T-helper 1 cell treated with Interleukin-12 subunit alpha and Interleukin-12 subunit beta and Interleukin-4 antibody, amounts not matched to agents 30 ng/mL and 1 ng/mL, for 36 hours (primary cell): ENCODE measurements at regions not wholly inside any gene's neighbourhood (a gene's known extent, or its start where the extent isn't known, plus 50 kb on each side); places are given as distances from the start of the nearest gene placed in this dataset.
"Not testable (repeated sequence)": the region's sequence is repeated elsewhere in the genome, so short reads cannot be mapped to it uniquely, and the experiment has no call there.

ENCODE experiments used
- intact Hi-C: fragments of 100-400 bp; cut with micrococcal nuclease; formaldehyde crosslinking; loops from one replicate; pipeline ENCODE4 v1.15.1; 2024

- intact Hi-C loops: loop anchor here (5.0 kb wide), 1 partner anchor 493 kb away; no protein-coding TSS in a partner anchor
These were observed 101.3 kb upstream of the LARP1 start for GRCh38 chr5:154653764-154654485.

DNA sequence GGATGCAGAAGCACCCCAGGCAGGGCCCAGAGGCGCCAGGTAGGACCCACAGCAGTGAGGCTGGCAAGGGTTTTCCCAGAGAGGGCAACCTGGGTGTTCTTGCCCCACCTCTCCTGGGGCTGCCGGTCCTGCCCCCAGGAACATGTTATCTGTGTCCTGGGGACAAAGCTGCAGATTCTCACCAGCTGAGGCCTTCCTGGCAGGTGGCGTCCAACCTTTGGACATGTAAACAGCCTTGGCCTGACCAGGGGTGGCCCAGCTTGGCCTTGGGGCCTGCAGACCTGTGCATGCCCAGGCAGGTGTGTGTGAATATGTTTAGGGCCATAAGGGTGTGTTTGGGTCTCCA lies 101.8 kb upstream of the LARP1 start:
- intact Hi-C loops: loop anchor here (5.0 kb wide), 1 partner anchor 494 kb away; no protein-coding TSS in a partner anchor

- intact Hi-C loops: loop anchor here (5.0 kb wide), 1 partner anchor 494 kb away; no protein-coding TSS in a partner anchor
These were observed 102.3 kb upstream of the LARP1 start for GRCh38 chr5:154652746-154653417.

- intact Hi-C loops: loop anchor here (5.0 kb wide), 1 partner anchor 496 kb away; no protein-coding TSS in a partner anchor
These were observed 103.4 kb upstream of the LARP1 start for GRCh38 chr5:154651795-154652194.

DNA sequence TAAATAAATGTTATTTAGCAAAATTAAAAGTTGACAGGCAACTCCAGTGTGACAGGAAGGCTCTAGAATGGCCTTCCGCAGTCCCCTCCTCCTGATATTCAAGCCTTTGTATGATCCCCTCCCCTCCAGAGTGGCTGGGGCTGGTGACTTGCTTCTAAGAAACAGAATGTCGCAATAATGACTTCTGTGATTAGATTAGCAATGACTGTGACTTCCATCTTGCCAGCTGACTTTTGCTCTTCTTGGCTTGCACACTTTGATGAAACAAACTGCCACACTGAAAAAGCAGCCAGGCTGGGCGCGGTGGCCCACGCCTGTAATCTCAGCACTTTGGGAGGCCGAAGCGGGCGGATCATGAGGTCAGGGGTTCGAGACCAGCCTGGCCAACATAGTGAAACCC lies 106.5 kb upstream of the LARP1 start:
- intact Hi-C loops: no loop called here

DNA sequence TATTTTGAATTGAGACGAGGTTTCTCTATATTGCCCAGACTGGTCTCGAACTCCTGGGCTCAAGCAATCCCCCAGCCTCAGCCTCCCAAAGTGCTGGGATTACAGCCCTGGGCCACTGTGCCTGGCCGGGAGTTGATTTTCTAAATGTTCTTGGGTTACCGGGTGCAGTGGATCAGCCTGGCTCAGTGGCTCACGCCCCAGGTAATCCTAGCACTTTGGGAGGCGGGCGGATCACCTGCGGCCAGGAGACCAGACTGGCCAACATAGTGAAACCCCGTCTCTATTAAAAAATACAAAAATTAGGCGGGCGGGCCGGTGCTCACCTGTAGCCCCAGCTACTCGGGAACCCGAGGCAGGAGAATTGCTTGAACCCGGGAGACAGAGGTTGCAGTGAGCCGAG lies 106.9 kb upstream of the LARP1 start:
- intact Hi-C loops: no loop called here

- intact Hi-C loops: no loop called here
These were observed 107.4 kb upstream of the LARP1 start for GRCh38 chr5:154647761-154648145.

DNA sequence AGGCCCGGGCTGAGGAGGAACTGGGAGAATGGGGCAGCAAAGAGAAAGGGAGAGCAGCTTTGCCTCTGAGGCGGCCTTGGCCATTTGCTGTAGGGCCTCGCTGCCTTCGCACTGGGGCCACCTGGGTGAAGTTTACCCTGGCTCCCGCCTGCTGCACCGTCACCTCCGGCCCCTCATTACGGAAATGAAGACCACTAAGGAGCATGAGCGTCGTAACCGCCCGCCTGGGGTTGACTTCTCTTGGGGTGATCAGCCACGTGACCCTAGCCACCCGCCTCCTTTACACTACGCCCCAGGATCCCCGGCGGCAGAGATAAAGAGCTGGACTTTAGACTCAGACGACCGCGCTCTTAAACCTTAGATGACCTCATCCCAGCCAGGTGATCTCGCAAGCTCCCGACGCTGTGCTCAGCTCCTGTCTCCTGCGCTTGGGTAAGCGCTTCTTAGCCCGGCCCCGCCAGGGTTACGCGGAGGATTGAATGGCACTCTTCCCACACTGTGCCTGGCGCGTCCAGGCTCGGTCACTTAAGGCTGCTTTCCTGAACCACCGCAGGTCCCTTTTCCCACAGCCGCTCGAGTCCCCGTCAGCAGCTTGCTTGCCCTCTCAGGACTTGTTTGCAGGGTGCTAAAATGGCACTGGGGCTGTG lies 107.9 kb upstream of the LARP1 start:
- intact Hi-C loops: no loop called here

GRCh38 chr5:154646745-154647113 lies 108.4 kb upstream of the LARP1 start:
- intact Hi-C loops: no loop called here

DNA sequence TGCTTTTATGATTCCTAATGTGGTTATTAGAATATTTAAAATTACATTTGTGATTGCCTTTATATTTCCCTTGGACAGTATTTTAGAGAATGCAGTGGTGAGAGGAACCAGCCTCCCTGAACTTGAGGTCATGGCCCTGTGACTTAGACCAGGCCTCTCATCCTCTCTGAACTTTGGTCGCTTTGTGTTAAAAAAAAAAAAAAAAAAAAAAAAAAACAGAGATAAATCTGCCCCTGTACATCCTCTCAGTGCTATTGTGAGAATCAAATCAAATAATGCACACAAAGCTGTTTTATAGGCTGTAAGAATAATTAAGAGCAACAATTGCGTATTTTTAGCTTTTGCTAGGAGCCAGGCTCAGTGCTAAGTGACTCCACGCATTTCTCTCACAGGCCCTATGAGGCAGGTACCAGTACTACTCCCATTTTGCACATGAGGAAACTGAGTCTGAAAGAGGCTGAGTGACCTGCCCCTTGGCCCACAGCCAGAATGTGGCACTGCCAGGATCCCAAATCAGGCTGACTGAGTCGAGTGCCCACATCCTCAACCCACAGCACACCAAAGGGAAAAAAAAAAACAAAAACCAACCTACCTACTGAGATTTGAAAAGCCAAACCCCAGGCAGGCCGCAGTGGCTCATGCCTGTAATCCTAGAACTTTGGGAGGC lies 110.3 kb upstream of the LARP1 start:
- intact Hi-C loops: no loop called here

- intact Hi-C loops: no loop called here
These were observed 112.5 kb upstream of the LARP1 start for GRCh38 chr5:154642499-154643245.

DNA sequence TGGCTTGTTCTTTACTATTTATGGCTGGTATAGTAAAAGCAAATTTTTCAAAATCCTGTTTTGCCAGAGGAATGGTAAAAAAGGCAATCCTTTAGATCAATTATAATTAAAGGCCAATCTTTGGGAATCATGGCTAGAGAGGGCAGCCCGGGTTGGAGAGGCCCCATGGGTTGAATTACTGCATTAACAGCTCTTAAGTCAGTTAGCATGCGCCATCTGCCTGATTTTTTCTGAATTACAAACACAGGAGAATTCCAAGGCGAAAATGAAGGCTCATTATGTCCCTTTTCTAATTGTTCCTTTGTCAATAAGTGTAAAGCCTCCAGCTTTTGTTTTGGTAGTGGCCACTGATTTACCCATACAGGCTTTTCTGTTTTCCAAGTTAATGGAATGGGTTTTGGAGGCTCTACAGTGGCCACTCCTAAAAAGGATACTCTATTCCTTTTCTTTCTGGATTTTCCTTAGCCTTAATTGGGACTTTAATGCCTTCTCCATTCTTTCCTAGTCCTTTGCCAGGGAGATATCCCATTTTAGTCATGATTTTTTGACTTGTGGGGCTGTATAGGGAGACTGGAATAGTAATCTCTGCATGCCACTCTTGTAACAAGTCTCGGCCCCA lies 114.9 kb upstream of the LARP1 start:
- intact Hi-C loops: loop anchor here (1.0 kb wide), 1 partner anchor 173 kb away; no protein-coding TSS in a partner anchor

DNA sequence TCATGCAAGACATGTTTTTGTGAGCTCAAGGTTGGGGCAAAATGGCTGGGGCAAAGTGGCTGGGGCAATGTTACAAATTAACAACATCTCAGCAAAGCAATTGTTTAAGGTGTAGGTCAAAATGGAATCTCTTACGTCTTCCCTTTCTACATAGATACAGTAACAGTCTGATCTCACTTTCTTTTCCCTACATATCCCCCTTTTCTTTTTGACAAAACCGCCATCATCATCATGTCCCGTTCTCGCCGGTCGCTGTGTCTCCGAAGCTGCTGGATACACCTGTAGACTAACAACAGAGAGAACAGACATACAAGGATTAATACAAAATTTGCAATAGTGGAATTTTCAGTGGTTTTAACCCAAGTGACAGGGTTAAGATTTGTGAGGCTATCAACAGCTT lies 118.4 kb upstream of the LARP1 start:
- intact Hi-C loops: not testable (repeated sequence)

GRCh38 chr5:154636271-154636670 lies 118.9 kb upstream of the LARP1 start:
- intact Hi-C loops: not testable (repeated sequence)

- intact Hi-C loops: not testable (repeated sequence)
These were observed 121.4 kb upstream of the LARP1 start for GRCh38 chr5:154633744-154634143.

DNA sequence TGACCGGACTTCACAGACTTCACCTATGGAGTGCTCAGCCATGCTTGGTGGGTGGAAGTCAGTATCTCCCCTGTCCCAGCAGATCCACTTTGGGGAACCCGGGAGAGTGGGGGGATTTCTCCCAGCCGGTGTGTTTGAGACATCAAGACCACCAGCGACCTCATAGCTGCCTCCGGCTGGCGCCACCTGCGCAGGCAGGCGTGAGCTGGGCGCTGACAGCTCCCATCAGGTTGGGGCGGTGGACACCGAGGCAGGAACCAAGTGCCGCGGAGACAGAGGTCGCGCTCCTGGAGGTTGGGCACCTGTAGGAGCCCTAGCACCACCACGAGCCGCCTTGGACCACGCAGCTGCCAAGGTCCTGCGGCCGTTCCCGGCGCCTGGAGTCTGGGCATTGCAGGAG lies 124.0 kb upstream of the LARP1 start:
- intact Hi-C loops: no loop called here

DNA sequence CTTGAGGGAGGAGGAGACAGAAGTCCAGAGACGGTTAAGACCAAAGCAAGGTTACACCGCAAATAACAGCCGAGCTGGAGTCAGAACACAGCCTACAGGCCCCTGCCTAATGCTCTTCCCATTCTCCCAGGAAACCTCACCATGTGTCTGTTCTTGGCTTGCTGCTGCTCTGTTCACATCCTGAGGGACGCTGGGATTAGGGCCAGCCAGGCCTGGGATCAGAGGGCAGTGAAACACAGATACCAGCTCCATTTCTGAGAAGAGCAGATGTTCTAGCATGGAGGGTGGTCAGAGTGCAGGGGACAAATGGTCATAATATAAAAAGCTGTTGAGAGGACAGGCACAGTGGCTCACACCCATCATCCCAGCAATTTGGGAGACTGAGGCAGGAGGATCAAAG lies 124.8 kb upstream of the LARP1 start:
- intact Hi-C loops: no loop called here

GRCh38 chr5:154628685-154629084 lies 126.5 kb upstream of the LARP1 start:
- intact Hi-C loops: no loop called here

DNA sequence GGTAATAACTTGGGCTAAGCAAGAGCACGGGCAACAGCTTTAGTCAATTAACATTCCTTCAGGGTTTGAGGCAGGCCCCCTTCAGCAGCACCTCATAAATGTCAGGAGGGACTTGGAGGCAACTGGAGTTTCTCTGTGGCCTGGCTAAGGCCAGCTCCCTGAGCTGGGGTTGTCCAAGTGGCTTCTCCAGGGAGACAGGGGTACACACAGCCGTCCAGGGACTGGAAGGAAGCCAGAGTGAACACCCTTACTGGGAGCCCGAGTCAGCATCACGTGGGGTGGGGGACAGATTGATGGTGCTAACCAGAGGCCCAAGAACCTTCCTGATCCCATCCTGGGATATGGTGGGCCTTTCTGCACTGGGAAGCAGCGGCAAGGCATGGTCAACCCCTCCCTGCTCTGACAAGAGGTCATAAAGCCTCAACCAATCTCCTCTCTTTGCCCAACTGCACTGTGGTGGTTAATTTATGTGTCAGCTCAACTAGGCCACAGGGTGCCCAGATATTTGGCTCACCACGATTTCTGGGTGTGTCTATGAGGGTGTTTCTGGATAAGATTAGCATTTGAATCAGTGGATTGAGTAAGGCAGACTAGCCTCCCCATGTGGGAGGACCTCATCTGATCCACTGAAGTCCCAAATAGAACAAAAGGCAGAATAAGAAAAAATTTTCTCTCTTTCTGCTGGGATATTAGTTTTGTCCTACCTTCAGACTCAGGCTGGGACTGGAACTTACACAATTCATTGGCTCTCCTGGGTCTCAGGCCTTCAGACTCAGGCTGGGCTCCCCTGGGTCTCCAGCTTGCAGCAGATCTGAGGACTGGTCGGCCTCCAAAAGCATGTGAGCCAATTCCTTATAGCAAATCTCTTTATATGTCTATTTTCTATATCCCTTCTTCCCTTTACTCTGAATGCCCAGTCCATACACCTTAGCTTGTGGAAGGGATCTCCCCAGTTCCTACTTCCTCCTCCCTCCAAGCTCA lies 127.2 kb upstream of the LARP1 start:
- intact Hi-C loops: no loop called here
